Stomach (tissue), 8 donors: ENCODE measurements at regions not wholly inside any gene's neighbourhood (a gene's known extent, or its start where the extent isn't known, plus 50 kb on each side); places are given as distances from the start of the nearest gene placed in this dataset.

Experiments used
- DNase-seq, 2 donors: peaks; one replicate each; pipeline versions ENCODE4 v3.0.0 to v3.0.0-alpha.2; 2013 to 2019
- H3K27ac ChIP-seq, 5 donors: fragments of 200-600 bp in 4 of 5; sonication (generic) in 4 of 5; one replicate each; pipeline ENCODE4 v1.5.1; 2013 to 2019; ENCODE audit warnings: mild to moderate bottlenecking in 1 of 5, moderate library complexity in 1 of 5
- H3K27me3 ChIP-seq, 3 donors: fragments of 200-600 bp; sonication (generic); one replicate each; pipeline ENCODE4 v1.5.1; 2017 to 2019; ENCODE audit warnings: mixed run types in 1 of 3
- H3K36me3 ChIP-seq, 4 donors: fragments of 200-600 bp; sonication (generic); 1 replicate in 3 of 4; 2 replicates in 1 of 4; pipeline ENCODE4 v1.5.1; 2016 to 2019
- H3K4me1 ChIP-seq, 4 donors: fragments of 200-600 bp; sonication (generic); one replicate each; pipeline ENCODE4 v1.5.1; 2016 to 2019
- H3K4me3 ChIP-seq, 4 donors: fragments of 200-600 bp; sonication (generic) in 3 of 4; one replicate each; pipeline ENCODE4 v1.5.1; 2016 to 2019; ENCODE audit warnings: mild to moderate bottlenecking in 1 of 4
- H3K9me3 ChIP-seq, 4 donors: fragments of 200-600 bp; sonication (generic); one replicate each; pipeline ENCODE4 v1.5.1; 2016 to 2019
- CTCF ChIP-seq, 7 experiments: fragments of 450-650 bp in 4 of 7; fragments of 200-600 bp in 3 of 7; sonication (generic) in 3 of 7; IDR thresholded peaks; one replicate each; pipeline ENCODE4 v1.5.1; 2016 to 2019; ENCODE audit warnings: antibody characterized with exemption in 7 of 7, control low read depth in 2 of 7, mild to moderate bottlenecking in 1 of 7
- EP300 ChIP-seq: sonication (generic); formaldehyde crosslinking; IDR thresholded peaks from one replicate; pipeline ENCODE4 v1.6.1; 2017; ENCODE audit warnings: antibody characterized with exemption
- POLR2A ChIP-seq, 4 donors: fragments of 450-650 bp; IDR thresholded peaks; one replicate each; pipeline ENCODE4 v1.6.1; 2016; ENCODE audit warnings: antibody characterized with exemption in 4 of 4, control low read depth in 2 of 4, mild to moderate bottlenecking in 1 of 4, moderate library complexity in 1 of 4
- POLR2AphosphoS5 ChIP-seq, 3 donors: sonication (generic); formaldehyde crosslinking; IDR thresholded peaks; one replicate each; pipeline ENCODE4 v1.6.1; 2016; ENCODE audit warnings: antibody characterized with exemption in 3 of 3
- WGBS, 5 donors: extraction: QIAGEN DNeasy Blood & Tissue Kit in 3 of 5; methylation state at CpG; one replicate each; pipeline versions ENCODE4 v1.1.5 to v1.1.7; 2013 to 2018; 5-methylcytosine and 5-hydroxymethylcytosine counted together
- intact Hi-C: fragments of 100-400 bp; cut with DNase I; formaldehyde crosslinking; loops from one replicate; pipeline ENCODE4 v1.15.1; 2023; ENCODE audit warnings: low total_unique reads
- donor health status: healthy with polysubstance abuse.
- donor health status: Bipolar disorder and iron deficiency.
- donor health status: healthy.

- Histone ChIP-seq H3K4me1 (peaks cover under 1 to 54% (median 21%) of the 10 kb centered on the region in 4 donors), H3K4me3 (no peak overlapping the region), H3K36me3 (no peaks in the 10 kb centered on the region), H3K27ac (peak overlapping the region in 2 of 5 donors; percentile 31 to 57), H3K27me3 (no peaks in the 10 kb centered on the region), H3K9me3 (peaks cover 0 to 5% (median 0%) of the 10 kb centered on the region in 4 donors)
- intact Hi-C loops: no loop called here
- TF ChIP-seq POLR2AphosphoS5 (IDR thresholded peaks at IDR 0.05): no peak
- TF ChIP-seq EP300: no peak
- no peak for TF ChIP-seq CTCF (IDR thresholded peaks at IDR 0.05)
- TF ChIP-seq POLR2A (IDR thresholded peaks at IDR 0.05): no peak
- 62 to 75% (median 64%) methylated on average over 4 of the region's 4 CpGs for WGBS, 5 donors
- DNase-seq: no peak
These were observed 394.1 kb upstream of the TBL1XR1 start for GRCh38 chr3:177591379-177591778.

- H3K4me3 ChIP-seq: no peak overlapping the region
- H3K36me3 ChIP-seq: no peaks in the 10 kb centered on the region
- 90 to 94% (median 94%) methylated on average over 6 of the region's 6 CpGs for WGBS, 5 donors
- TF ChIP-seq POLR2AphosphoS5 (IDR thresholded peaks at IDR 0.05): no peak
- no peak for TF ChIP-seq EP300
- no peak for TF ChIP-seq CTCF (IDR thresholded peaks at IDR 0.05)
- no peak for TF ChIP-seq POLR2A (IDR thresholded peaks at IDR 0.05)
- intact Hi-C loops: no loop called here
- DNase-seq: no peak
- H3K4me1 ChIP-seq: peaks cover 17 to 78% (median 42%) of the 10 kb centered on the region in 4 donors
- no peaks in the 10 kb centered on the region for H3K9me3 ChIP-seq
- no peaks in the 10 kb centered on the region for H3K27me3 ChIP-seq
- H3K27ac ChIP-seq: peak overlapping the region in 1 of 5 donors; percentile 6
These were observed 396.8 kb upstream of the TBL1XR1 start for GRCh38 chr3:177594096-177594495.

GRCh38 chr3:177595530-177596188 lies 398.4 kb upstream of the TBL1XR1 start:
- Histone ChIP-seq H3K9me3 (no peaks in the 10 kb centered on the region), H3K27ac (peak overlapping the region in 1 of 5 donors; percentile 80), H3K4me1 (peaks cover 17 to 73% (median 40%) of the 10 kb centered on the region in 4 donors), H3K4me3 (no peak overlapping the region), H3K36me3 (no peaks in the 10 kb centered on the region), H3K27me3 (no peaks in the 10 kb centered on the region)
- intact Hi-C loops: no loop called here
- TF ChIP-seq POLR2A (IDR thresholded peaks at IDR 0.05): no peak
- no peak for TF ChIP-seq CTCF (IDR thresholded peaks at IDR 0.05)
- peak in 1 of 3 donors; percentile 24 for TF ChIP-seq POLR2AphosphoS5 (IDR thresholded peaks at IDR 0.05)
- no peak for TF ChIP-seq EP300
- WGBS, 5 donors: 75 to 89% (median 81%) methylated on average over 4 of the region's 4 CpGs
- DNase-seq: no peak

- DNase-seq: peak; percentile 34 to 56
- no peaks in the 10 kb centered on the region for H3K27me3 ChIP-seq
- peaks cover 17 to 73% (median 38%) of the 10 kb centered on the region in 4 donors for H3K4me1 ChIP-seq
- no peaks in the 10 kb centered on the region for H3K9me3 ChIP-seq
- intact Hi-C loops: no loop called here
- WGBS, 5 donors: 24 to 42% (median 34%) methylated on average over 3 of the region's 3 CpGs
- TF ChIP-seq POLR2AphosphoS5 (IDR thresholded peaks at IDR 0.05): peak in 1 of 3 donors; percentile 51
- TF ChIP-seq POLR2A (IDR thresholded peaks at IDR 0.05): no peak
- no peak overlapping the region for H3K4me3 ChIP-seq
- H3K27ac ChIP-seq: peak overlapping the region in 3 of 5 donors; percentile 78 to 80 (median 80)
- H3K36me3 ChIP-seq: no peaks in the 10 kb centered on the region
These were observed 399.1 kb upstream of the TBL1XR1 start for GRCh38 chr3:177596248-177596815.
